ENCODE measurements at regions not wholly inside any gene's neighbourhood (a gene's known extent, or its start where the extent isn't known, plus 50 kb on each side); places are given as distances from the start of the nearest gene placed in this dataset.

DNA sequence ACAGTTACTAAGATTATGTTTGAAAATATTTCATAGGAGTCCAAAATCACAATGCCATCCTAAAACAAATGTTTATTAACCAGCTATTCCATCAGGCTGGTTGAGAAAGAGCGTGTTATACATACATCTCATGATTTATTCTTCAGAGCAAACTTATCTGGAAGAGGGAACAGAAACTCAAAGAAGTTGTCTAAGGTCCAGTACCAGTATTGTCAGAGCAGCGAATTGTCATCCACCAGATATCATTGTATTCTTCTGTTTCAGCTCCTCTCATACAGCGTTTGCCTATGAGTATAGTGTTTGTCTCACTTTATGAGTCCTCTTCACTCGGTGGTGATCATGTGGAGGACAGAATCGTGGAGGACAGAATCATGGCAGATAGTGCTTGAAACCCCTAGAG lies 238.2 kb downstream of the OSR1 start:
- TF ChIP-seq RAD21 (IDR thresholded peaks at IDR 0.05; ENCODE audit: low read depth) (no peak), EGR1 (IDR thresholded peaks at IDR 0.05) (no peak), ZBTB7A (IDR thresholded peaks at IDR 0.05; ENCODE audit: low read depth) (no peak), TAF1 (IDR thresholded peaks at IDR 0.05; ENCODE audit: low read depth) (no peak), TCF12 (IDR thresholded peaks at IDR 0.05; ENCODE audit: low read depth) (no peak), YY1 (IDR thresholded peaks at IDR 0.05; ENCODE audit: low read depth) (no peak), EP300 (IDR thresholded peaks at IDR 0.05; ENCODE audit: borderline replicate concordance) (no peak), NFIC (IDR thresholded peaks at IDR 0.05) (no peak)
- TF ChIP-seq, protein P1, sequence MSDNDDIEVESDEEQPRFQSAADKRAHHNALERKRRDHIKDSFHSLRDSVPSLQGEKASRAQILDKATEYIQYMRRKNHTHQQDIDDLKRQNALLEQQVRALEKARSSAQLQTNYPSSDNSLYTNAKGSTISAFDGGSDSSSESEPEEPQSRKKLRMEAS (IDR thresholded peaks at IDR 0.05), result no peak

DNA sequence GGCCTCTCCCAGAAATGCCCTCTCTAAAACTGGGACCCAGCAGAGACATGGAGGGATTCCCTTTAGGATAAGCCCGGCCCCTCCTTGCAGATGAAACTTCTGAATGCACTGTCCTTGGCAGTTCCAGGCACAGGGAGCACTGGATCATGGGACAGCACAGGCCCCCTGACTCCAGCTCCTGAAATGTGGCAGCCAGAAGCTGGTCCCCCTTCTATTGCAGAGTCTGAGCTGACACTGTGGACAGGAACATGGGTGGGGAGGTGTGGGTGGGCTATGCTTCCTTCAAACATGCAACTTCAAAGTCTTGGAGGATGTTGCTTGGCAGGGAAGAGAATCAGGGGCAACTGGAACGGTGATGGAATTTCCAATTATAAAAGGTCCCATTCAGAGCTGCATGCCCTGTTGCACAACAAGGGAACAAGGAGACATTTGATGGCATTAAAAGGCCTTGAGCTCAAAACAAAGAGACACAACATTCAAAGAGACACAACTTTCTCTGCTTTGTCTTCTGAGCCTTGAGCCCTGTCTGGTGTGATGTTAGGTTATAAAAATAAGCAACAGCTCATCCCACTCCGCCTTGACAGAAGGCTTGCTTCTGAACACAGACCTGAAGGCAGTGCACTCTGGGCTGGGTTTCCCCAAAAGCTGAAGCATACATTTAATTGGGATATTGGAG lies 239.0 kb downstream of the OSR1 start:
- no peak for TF ChIP-seq CEBPB (IDR thresholded peaks at IDR 0.05)
- TF ChIP-seq, protein P2, sequence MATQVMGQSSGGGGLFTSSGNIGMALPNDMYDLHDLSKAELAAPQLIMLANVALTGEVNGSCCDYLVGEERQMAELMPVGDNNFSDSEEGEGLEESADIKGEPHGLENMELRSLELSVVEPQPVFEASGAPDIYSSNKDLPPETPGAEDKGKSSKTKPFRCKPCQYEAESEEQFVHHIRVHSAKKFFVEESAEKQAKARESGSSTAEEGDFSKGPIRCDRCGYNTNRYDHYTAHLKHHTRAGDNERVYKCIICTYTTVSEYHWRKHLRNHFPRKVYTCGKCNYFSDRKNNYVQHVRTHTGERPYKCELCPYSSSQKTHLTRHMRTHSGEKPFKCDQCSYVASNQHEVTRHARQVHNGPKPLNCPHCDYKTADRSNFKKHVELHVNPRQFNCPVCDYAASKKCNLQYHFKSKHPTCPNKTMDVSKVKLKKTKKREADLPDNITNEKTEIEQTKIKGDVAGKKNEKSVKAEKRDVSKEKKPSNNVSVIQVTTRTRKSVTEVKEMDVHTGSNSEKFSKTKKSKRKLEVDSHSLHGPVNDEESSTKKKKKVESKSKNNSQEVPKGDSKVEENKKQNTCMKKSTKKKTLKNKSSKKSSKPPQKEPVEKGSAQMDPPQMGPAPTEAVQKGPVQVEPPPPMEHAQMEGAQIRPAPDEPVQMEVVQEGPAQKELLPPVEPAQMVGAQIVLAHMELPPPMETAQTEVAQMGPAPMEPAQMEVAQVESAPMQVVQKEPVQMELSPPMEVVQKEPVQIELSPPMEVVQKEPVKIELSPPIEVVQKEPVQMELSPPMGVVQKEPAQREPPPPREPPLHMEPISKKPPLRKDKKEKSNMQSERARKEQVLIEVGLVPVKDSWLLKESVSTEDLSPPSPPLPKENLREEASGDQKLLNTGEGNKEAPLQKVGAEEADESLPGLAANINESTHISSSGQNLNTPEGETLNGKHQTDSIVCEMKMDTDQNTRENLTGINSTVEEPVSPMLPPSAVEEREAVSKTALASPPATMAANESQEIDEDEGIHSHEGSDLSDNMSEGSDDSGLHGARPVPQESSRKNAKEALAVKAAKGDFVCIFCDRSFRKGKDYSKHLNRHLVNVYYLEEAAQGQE (IDR thresholded peaks at IDR 0.05; ENCODE audit: low read depth), result no peak
- no peak for TF ChIP-seq EGR1 (IDR thresholded peaks at IDR 0.05)
- no peak for TF ChIP-seq TEAD4 (IDR thresholded peaks at IDR 0.05)
- TF ChIP-seq FOXM1 (IDR thresholded peaks at IDR 0.05; ENCODE audit: borderline replicate concordance, low read depth), result no peak

DNA sequence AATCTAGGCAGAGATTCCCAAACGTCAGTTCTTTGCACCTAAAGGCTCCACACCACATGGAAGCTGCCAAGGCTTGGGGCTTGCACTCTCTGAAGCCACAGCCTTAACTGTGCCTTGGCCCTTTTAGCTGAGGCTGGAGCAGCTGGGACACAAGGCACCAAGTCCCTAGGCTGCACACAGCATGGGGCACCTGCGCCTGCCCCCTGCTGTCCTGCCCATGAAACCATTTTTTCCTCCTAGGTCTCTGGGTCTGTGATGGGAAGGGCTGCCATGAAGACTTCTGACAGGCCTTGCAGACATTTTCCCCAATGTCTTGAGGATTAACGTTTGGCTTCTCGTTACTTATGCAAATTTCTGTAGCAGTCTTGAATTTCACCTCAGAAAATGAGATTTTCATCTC lies 241.5 kb downstream of the OSR1 start:
- TF ChIP-seq ZBTB7A (IDR thresholded peaks at IDR 0.05; ENCODE audit: low read depth), result no peak
- TF ChIP-seq, protein P3, sequence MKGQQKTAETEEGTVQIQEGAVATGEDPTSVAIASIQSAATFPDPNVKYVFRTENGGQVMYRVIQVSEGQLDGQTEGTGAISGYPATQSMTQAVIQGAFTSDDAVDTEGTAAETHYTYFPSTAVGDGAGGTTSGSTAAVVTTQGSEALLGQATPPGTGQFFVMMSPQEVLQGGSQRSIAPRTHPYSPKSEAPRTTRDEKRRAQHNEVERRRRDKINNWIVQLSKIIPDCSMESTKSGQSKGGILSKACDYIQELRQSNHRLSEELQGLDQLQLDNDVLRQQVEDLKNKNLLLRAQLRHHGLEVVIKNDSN (IDR thresholded peaks at IDR 0.05), result no peak
- TF ChIP-seq NFIC (IDR thresholded peaks at IDR 0.05), result no peak
- TF ChIP-seq EP300 (IDR thresholded peaks at IDR 0.05; ENCODE audit: borderline replicate concordance), result no peak

DNA sequence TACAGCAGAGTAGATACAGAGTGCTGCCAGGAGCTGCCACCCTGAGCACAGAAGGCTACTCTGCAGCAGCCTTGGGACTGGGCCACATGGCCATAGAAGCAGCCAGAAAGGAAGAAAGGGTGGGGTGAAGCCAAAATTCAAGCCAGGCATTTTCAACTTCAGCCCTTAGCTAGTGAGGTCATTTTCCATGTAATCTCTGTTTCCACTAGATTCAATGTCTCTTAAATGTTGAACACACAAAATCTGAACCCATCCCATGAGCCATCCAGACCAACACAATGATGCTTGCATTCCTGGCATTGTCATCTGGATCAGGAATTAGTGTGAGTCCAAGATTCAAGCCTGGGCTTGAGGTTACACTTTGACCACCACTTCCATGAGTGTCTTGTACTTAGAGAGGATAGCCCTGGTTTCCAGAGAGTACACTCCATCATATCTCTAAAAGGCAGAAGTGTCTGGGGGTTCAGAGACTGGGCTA lies 243.6 kb downstream of the OSR1 start:
- TF ChIP-seq EGR1 (IDR thresholded peaks at IDR 0.05) (no peak), TAF1 (IDR thresholded peaks at IDR 0.05; ENCODE audit: low read depth) (no peak), CEBPB (IDR thresholded peaks at IDR 0.05) (no peak), ZBTB7A (IDR thresholded peaks at IDR 0.05; ENCODE audit: low read depth) (no peak), CREB1 (IDR thresholded peaks at IDR 0.05; ENCODE audit: low read depth) (no peak), EP300 (IDR thresholded peaks at IDR 0.05; ENCODE audit: borderline replicate concordance) (no peak), RAD21 (IDR thresholded peaks at IDR 0.05; ENCODE audit: low read depth) (no peak)
- TF ChIP-seq, protein P2 (IDR thresholded peaks at IDR 0.05; ENCODE audit: low read depth), result no peak

DNA sequence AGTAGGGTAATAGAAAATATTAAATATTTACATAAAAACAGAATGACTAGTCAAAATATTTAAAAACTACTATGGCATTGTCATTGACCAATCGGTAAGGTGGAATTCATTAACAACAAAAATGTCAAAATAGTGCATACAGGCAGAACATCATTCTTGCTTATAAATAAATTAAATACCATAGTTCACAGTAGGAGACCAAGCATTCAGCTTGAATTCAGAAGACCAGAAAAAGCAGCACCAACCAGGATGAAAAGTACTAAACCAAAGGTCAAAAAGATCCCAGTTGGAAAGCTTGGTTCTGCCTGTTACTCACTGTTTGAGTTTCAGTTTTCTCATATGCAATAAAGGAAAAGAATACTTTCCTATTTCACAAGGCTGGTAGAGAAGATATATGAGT lies 244.3 kb downstream of the OSR1 start:
- TF ChIP-seq CREB1 (IDR thresholded peaks at IDR 0.05; ENCODE audit: low read depth), result no peak
- TF ChIP-seq, protein P1 (IDR thresholded peaks at IDR 0.05), result no peak
- TF ChIP-seq, protein P2 (IDR thresholded peaks at IDR 0.05; ENCODE audit: low read depth), result no peak
- no peak for TF ChIP-seq FOXM1 (IDR thresholded peaks at IDR 0.05; ENCODE audit: borderline replicate concordance, low read depth)
- TF ChIP-seq NFIC (IDR thresholded peaks at IDR 0.05), result no peak
- TF ChIP-seq CEBPB (IDR thresholded peaks at IDR 0.05), result no peak
- TF ChIP-seq ZBTB7A (IDR thresholded peaks at IDR 0.05; ENCODE audit: low read depth), result no peak
- TF ChIP-seq EP300 (IDR thresholded peaks at IDR 0.05; ENCODE audit: borderline replicate concordance), result no peak
- TF ChIP-seq TAF1 (IDR thresholded peaks at IDR 0.05; ENCODE audit: low read depth), result no peak
- no peak for TF ChIP-seq YY1 (IDR thresholded peaks at IDR 0.05; ENCODE audit: low read depth)
- TF ChIP-seq RAD21 (IDR thresholded peaks at IDR 0.05; ENCODE audit: low read depth), result no peak
- TF ChIP-seq TEAD4 (IDR thresholded peaks at IDR 0.05), result no peak
- no peak for TF ChIP-seq TCF12 (IDR thresholded peaks at IDR 0.05; ENCODE audit: low read depth)
